Calu3 (cell line): ENCODE measurements at regions not wholly inside any gene's neighbourhood (a gene's known extent, or its start where the extent isn't known, plus 50 kb on each side); places are given as distances from the start of the nearest gene placed in this dataset.
"Not testable (repeated sequence)": the region's sequence is repeated elsewhere in the genome, so short reads cannot be mapped to it uniquely, and the experiment has no call there.

Source experiments
- BruUV-seq: library from RNA; stranded (reverse); fragments of 400-500 nt; replicated peaks from 2 replicates; lab custom pipeline; 2021; lab: Mats Ljungman, UMichigan
- CTCF ChIA-PET: fragments of 300-600 bp; sonication (Branson Sonifier 250); formaldehyde crosslinking; loops from one replicate; lab custom pipeline; 2022; ENCODE audit warnings: antibody characterized with exemption; lab: Charles Lee
- DNase-seq: peaks from one replicate; pipeline ENCODE4 v3.0.0; 2022
- H3K27ac Mint-ChIP-seq: one replicate; pipeline ENCODE4 v1.8.0; 2022; ENCODE audit warnings: mixed read lengths; ENCODE audit not compliant: unreplicated experiment
- H3K27me3 Mint-ChIP-seq: one replicate; pipeline ENCODE4 v1.8.0; 2022; ENCODE audit warnings: mixed read lengths; ENCODE audit not compliant: unreplicated experiment
- H3K36me3 Mint-ChIP-seq: one replicate; pipeline ENCODE4 v1.8.0; 2022; ENCODE audit warnings: mild to moderate bottlenecking, moderate library complexity, mixed read lengths; ENCODE audit not compliant: insufficient read depth, unreplicated experiment
- H3K4me1 Mint-ChIP-seq: one replicate; pipeline ENCODE4 v1.8.0; 2022; ENCODE audit warnings: mild to moderate bottlenecking, low read depth, mixed read lengths; ENCODE audit not compliant: unreplicated experiment
- H3K4me3 Mint-ChIP-seq: one replicate; pipeline ENCODE4 v1.8.0; 2022; ENCODE audit warnings: mild to moderate bottlenecking, low read depth, moderate library complexity, mixed read lengths; ENCODE audit not compliant: unreplicated experiment
- H3K9me3 Mint-ChIP-seq: one replicate; pipeline ENCODE4 v1.8.0; 2022; ENCODE audit warnings: low read depth, mixed read lengths; ENCODE audit not compliant: unreplicated experiment
- CTCF ChIP-seq: fragments of 200-600 bp; IDR thresholded peaks from one replicate; pipeline ENCODE4 v1.8.0; 2022; ENCODE audit warnings: antibody characterized with exemption; ENCODE audit not compliant: unreplicated experiment
- intact Hi-C: fragments of 100-400 bp; cut with micrococcal nuclease; formaldehyde crosslinking; loops from one replicate; pipeline ENCODE4 v1.10.0; 2022; ENCODE audit not compliant: unreplicated experiment

- Mint-ChIP-seq H3K27me3 (no peaks in the 10 kb centered on the region), H3K4me1 (no peaks in the 10 kb centered on the region), H3K36me3 (no peaks in the 10 kb centered on the region), H3K4me3 (no peak overlapping the region), H3K27ac (no peak overlapping the region), H3K9me3 (peaks cover 2% of the 10 kb centered on the region)
- intact Hi-C loops: no loop called here
- CTCF ChIA-PET: no interaction called here
- no TSS peak for BruUV-seq
- TF ChIP-seq CTCF: no peak
- no peak for DNase-seq
These were observed 1148.9 kb downstream of the STIM2 start for GRCh38 chr4:28009541-28009940.

GRCh38 chr4:28010577-28011240 lies 1150.1 kb downstream of the STIM2 start:
- BruUV-seq: no TSS peak

GRCh38 chr4:28014469-28014868 lies 1153.8 kb downstream of the STIM2 start:
- H3K4me3 Mint-ChIP-seq: no peak overlapping the region
- CTCF ChIA-PET: no interaction called here
- H3K36me3 Mint-ChIP-seq: no peaks in the 10 kb centered on the region
- H3K4me1 Mint-ChIP-seq: no peaks in the 10 kb centered on the region
- no peak for TF ChIP-seq CTCF
- no peak overlapping the region for H3K27ac Mint-ChIP-seq
- intact Hi-C loops: no loop called here
- H3K27me3 Mint-ChIP-seq: no peaks in the 10 kb centered on the region
- no TSS peak for BruUV-seq
- peaks cover 2% of the 10 kb centered on the region for H3K9me3 Mint-ChIP-seq
- no peak for DNase-seq

More at GRCh38 chr4:28010577-28011240, 1150.1 kb downstream of the STIM2 start:
- CTCF ChIA-PET: no interaction called here
- Mint-ChIP-seq H3K9me3 (peaks cover 2% of the 10 kb centered on the region), H3K4me3 (no peak overlapping the region), H3K4me1 (no peaks in the 10 kb centered on the region), H3K27me3 (no peaks in the 10 kb centered on the region), H3K27ac (no peak overlapping the region), H3K36me3 (no peaks in the 10 kb centered on the region)
- no peak for TF ChIP-seq CTCF
- DNase-seq: no peak
- intact Hi-C loops: no loop called here

GRCh38 chr4:28015996-28016395 lies 1155.4 kb downstream of the STIM2 start:
- Mint-ChIP-seq H3K4me3 (no peak overlapping the region), H3K27ac (no peak overlapping the region), H3K4me1 (no peaks in the 10 kb centered on the region), H3K36me3 (no peaks in the 10 kb centered on the region), H3K9me3 (peaks cover 6% of the 10 kb centered on the region), H3K27me3 (no peaks in the 10 kb centered on the region)
- no TSS peak for BruUV-seq
- intact Hi-C loops: no loop called here
- CTCF ChIA-PET: no interaction called here
- no peak for DNase-seq
- no peak for TF ChIP-seq CTCF

- H3K27ac Mint-ChIP-seq, H3K27me3 Mint-ChIP-seq, H3K4me1 Mint-ChIP-seq, H3K36me3 Mint-ChIP-seq, H3K4me3 Mint-ChIP-seq, intact Hi-C loops, BruUV-seq, CTCF ChIA-PET, DNase-seq, H3K9me3 Mint-ChIP-seq: not testable (repeated sequence)
These were observed 1177.6 kb downstream of the STIM2 start for GRCh38 chr4:28038253-28038652.
